ENCODE measurements at regions not wholly inside any gene's neighbourhood (a gene's known extent, or its start where the extent isn't known, plus 50 kb on each side); places are given as distances from the start of the nearest gene placed in this dataset.

DNA sequence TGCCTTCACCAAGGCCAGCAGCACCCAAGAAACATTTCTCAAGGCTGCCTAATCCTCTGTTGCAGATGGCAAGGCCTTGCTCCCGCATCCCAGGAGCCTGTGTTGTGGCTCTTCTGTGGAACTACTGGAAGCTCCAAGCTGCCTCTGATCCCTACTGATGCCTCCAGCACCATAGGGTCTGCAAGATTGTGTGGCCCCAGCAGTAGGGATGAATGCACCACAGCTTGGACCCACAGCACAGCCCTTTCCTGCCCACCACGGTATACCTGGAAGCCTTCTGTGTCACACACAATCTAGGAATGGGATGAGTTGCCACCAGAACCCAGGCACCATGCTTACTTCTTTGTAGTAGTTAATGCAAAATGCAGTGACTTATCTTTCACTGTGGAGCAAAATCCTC lies 291.1 kb upstream of the FOXQ1 start:
- TF ChIP-seq, protein P1, sequence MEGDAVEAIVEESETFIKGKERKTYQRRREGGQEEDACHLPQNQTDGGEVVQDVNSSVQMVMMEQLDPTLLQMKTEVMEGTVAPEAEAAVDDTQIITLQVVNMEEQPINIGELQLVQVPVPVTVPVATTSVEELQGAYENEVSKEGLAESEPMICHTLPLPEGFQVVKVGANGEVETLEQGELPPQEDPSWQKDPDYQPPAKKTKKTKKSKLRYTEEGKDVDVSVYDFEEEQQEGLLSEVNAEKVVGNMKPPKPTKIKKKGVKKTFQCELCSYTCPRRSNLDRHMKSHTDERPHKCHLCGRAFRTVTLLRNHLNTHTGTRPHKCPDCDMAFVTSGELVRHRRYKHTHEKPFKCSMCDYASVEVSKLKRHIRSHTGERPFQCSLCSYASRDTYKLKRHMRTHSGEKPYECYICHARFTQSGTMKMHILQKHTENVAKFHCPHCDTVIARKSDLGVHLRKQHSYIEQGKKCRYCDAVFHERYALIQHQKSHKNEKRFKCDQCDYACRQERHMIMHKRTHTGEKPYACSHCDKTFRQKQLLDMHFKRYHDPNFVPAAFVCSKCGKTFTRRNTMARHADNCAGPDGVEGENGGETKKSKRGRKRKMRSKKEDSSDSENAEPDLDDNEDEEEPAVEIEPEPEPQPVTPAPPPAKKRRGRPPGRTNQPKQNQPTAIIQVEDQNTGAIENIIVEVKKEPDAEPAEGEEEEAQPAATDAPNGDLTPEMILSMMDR (IDR thresholded peaks at IDR 0.05), result no peak
- TF ChIP-seq EP300 (IDR thresholded peaks at IDR 0.05) (no peak), POLR2A (IDR thresholded peaks at IDR 0.05) (no peak), POLR2AphosphoS5 (IDR thresholded peaks at IDR 0.05) (no peak)
